HPDE6-E6E7 (cell line): ENCODE measurements at regions not wholly inside any gene's neighbourhood (a gene's known extent, or its start where the extent isn't known, plus 50 kb on each side); places are given as distances from the start of the nearest gene placed in this dataset.

Source experiments
- DNase-seq: peaks from one replicate; pipeline ENCODE4 v3.0.0; 2011; ENCODE audit warnings: missing footprints; ENCODE audit errors: extremely low spot score

- DNase-seq: no peak
These were observed 370.2 kb upstream of the TMTC1 start for GRCh38 chr12:30153981-30154380.

- DNase-seq: no peak
These were observed 369.0 kb upstream of the TMTC1 start for GRCh38 chr12:30152705-30153104.

- no peak for DNase-seq
These were observed 368.1 kb upstream of the TMTC1 start for GRCh38 chr12:30151831-30152230.

GRCh38 chr12:30146561-30146960, 362.8 kb upstream of the TMTC1 start:
- no peak for DNase-seq

GRCh38 chr12:30145684-30146032, 361.9 kb upstream of the TMTC1 start:
- no peak for DNase-seq

GRCh38 chr12:30144777-30145683, 361.3 kb upstream of the TMTC1 start:
- no peak for DNase-seq

- no peak for DNase-seq
These were observed 358.6 kb upstream of the TMTC1 start for GRCh38 chr12:30142301-30142700.

- no peak for DNase-seq
These were observed 354.7 kb upstream of the TMTC1 start for GRCh38 chr12:30138483-30138882.

- no peak for DNase-seq
These were observed 353.0 kb upstream of the TMTC1 start for GRCh38 chr12:30136696-30137095.

GRCh38 chr12:30135776-30136175, 352.0 kb upstream of the TMTC1 start:
- no peak for DNase-seq

GRCh38 chr12:30134229-30134628, 350.5 kb upstream of the TMTC1 start:
- no peak for DNase-seq

GRCh38 chr12:30126944-30127343, 343.2 kb upstream of the TMTC1 start:
- DNase-seq: no peak

- DNase-seq: no peak
These were observed 336.8 kb upstream of the TMTC1 start for GRCh38 chr12:30120522-30120921.

GRCh38 chr12:30117483-30117882, 333.7 kb upstream of the TMTC1 start:
- no peak for DNase-seq

GRCh38 chr12:30111719-30112118, 328.0 kb upstream of the TMTC1 start:
- no peak for DNase-seq

- DNase-seq: no peak
These were observed 327.3 kb upstream of the TMTC1 start for GRCh38 chr12:30110958-30111586.

GRCh38 chr12:30110498-30110897, 326.8 kb upstream of the TMTC1 start:
- no peak for DNase-seq

GRCh38 chr12:30108666-30109065, 324.9 kb upstream of the TMTC1 start:
- no peak for DNase-seq

- no peak for DNase-seq
These were observed 322.6 kb upstream of the TMTC1 start for GRCh38 chr12:30106204-30106965.

- DNase-seq: no peak
These were observed 321.8 kb upstream of the TMTC1 start for GRCh38 chr12:30105505-30105904.

- no peak for DNase-seq
These were observed 321.2 kb upstream of the TMTC1 start for GRCh38 chr12:30104971-30105370.

- no peak for DNase-seq
These were observed 317.0 kb upstream of the TMTC1 start for GRCh38 chr12:30100741-30101140.

GRCh38 chr12:30098677-30099076, 314.9 kb upstream of the TMTC1 start:
- no peak for DNase-seq
